Activated CD4-positive, alpha-beta T cell treated with anti-CD3 and anti-CD28 coated beads, Interleukin-10, Interleukin-2, amounts not matched to agents 100 ng/mL and 50 ng/mL, durations not matched to agents 16 hours and 8 hours (primary cell): ENCODE measurements at regions not wholly inside any gene's neighbourhood (a gene's known extent, or its start where the extent isn't known, plus 50 kb on each side); places are given as distances from the start of the nearest gene placed in this dataset.
"Not testable (repeated sequence)": the region's sequence is repeated elsewhere in the genome, so short reads cannot be mapped to it uniquely, and the experiment has no call there.

Source experiments
- DNase-seq: peaks from one replicate; pipeline ENCODE4 v3.0.0-alpha.2; 2020

DNA sequence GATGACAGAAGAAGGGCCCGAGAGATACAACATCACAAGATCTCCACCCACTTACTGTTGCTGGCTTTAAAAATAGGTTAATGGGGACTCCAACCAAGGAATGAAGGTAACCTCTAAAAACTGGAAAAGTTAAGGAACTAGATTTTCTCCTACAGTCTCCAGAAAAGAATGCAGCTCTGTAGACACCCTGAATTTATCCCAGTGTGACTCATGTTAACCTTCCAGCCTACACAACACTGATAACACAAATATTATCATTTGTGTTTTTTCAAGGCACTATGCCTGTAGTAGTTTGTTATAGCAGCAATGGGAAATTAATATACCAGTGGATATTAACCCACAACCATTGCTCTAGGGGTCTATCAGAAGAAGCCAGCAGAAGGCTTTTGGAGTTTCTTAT, 730.7 kb upstream of the ZP4 start:
- no peak for DNase-seq

DNA sequence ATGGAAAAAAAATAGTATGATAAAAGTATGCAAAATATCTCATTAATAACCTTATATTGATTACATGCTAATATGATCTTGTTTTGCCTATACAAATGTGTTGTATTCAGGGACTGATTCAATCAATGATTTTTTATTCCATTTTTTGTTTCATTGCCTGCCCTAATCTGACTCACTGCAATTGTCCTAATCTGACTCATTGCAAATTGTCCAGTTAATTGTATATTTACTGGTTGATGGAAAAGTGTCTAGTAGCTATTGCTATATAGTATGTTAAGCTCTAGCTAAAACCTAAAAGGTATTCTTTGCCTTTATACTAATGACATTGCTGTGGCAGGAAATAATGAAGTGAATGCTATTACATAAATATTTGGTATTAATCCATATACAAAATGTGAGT, 728.9 kb upstream of the ZP4 start:
- DNase-seq: no peak

DNA sequence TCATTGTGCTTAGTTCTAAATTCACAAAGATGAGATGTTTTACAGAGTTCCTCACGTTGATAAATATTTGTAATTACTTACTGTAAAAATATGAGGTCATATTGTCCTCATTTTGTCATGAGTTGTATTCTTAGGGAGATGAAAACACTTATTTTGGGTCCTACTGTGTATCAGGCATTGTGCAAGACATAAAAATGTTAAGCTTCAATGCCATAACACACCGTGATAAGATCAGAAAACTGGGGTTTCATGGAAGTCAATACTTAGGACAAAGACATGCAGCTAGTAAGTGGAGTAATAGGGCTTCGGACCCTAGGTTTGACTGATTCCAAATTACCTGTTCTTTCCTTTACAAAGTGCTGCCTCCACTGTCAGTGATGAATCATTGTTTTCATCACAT, 720.7 kb upstream of the ZP4 start:
- DNase-seq: no peak

DNA sequence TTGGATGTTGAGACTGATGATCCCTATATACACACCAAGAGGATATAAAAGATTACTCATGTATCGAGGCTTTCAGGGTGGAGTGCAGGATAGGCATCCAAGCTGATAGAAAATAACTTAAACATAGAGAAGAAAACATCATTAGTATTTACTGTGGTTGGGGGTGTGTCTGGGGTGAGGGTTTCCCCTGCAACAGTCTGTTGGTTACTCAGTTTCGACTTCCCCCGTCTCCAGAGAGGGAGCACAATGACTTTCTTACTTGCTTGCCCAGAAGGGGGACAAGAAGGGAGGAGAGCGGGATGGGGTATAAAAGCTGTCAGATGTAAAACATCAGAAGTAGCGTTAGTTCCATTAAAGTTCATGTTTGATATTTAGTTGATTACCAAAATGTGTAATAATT, 717.4 kb upstream of the ZP4 start:
- no peak for DNase-seq

DNA sequence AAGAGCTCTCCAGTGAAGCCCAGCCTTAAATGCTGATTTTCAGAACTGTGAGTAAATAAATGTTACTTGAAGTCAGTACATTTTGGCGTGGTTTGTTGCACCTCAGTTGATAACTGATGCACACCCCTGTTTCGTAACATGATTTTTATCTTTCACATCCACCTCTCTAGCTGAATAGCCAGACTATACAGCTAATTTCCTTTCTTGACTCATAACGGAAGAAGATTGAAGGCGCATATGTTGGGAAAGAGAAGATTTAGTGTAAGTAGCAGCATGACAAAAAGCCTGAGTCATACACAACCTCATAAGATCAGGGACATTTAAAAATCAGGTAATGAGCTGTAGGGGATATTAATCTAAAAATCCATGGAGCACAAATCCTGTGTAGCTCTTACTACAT, 716.2 kb upstream of the ZP4 start:
- DNase-seq: peak; percentile 20

DNA sequence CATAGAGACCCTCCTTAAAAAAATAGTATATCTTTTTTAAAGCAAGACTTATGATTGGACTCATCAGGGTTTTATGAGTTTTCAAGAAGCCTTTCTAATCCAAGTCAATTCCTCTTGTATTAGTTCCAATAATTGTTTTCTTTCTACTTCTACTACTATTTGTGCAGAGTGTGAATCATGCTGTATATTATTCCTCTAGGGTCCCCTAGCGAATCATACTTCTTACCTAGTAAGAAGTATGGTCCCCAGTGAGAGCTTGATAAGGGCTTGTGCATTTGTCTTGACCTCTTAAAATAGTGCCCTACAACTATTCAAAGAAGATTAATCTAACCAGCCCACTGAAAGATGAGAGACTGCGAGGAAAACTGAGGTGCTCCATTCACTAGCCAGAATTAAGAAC, 715.7 kb upstream of the ZP4 start:
- DNase-seq: no peak

DNA sequence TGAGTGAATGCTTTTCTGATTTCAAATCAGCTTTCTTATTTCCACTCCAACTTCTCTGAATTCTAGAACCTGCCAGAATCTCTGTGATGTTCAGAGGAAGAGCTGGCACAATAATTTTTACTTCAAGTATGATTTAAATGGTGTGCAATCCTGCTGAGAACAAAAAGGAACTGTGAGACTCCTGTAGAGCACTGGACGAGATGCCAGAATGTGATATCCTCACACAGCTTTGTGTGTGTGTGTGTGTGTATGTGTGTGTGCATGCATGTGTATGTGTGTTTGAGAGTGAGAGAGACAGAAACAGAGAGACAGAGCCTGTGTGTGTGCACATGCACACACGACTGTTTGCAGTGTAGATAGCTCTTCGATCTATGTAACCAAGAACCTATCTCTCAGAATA, 713.6 kb upstream of the ZP4 start:
- no peak for DNase-seq

DNA sequence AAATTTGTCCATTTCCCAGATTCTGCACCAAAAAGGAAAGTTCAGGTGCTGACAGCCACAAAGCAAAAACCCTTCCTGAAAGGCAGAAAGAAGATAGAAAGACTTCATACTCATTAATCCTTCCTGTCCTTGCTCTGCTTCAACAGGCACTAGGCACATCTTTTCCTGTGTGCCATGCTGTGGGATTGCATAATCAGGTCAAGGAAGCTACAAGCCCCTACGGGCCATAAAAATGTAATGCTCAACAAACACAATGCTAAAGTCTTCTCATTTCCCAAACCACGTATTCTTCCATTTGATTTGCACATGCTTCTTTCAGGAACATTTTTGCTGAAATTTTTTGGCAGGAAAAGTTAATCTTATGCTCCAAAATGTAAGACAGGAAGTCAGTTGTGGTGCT, 710.9 kb upstream of the ZP4 start:
- DNase-seq: not testable (repeated sequence)

DNA sequence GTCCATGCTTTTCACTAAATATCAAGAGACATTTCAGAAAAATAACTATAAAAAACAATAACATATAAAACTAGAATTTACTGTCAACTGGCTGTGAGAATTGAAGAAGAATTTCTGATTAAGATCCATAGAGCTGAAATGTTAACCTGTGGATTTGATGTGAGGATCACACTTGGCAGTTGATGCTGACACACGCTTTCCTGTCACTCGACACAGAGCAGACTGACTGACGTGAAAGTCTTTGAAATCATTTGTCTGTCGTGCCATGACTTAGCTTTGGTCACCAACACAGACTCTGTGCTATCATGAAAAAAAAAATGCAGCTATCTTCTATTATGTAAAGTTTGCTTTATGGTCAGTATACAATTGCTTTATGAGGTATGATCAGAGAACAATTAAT, 706.0 kb upstream of the ZP4 start:
- DNase-seq: no peak

DNA sequence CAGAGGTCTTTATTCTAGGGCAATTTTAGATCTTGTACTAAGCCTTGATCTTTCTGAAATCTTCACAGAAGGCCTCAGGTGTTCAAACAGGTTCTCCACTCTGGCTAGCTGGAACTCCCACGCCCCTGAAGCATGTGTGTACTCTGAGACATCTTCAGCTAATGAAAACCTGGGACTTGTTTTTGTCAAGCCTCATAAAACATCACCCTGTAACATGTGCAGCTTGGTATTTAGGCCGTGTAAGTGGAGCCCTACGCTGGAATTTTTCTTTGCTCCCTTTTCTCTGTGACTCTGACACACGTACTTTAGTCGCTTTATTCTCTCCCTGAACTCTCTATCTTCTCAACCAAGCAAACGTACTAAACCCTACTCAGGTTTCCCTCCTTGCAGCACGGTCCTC, 701.9 kb upstream of the ZP4 start:
- no peak for DNase-seq

DNA sequence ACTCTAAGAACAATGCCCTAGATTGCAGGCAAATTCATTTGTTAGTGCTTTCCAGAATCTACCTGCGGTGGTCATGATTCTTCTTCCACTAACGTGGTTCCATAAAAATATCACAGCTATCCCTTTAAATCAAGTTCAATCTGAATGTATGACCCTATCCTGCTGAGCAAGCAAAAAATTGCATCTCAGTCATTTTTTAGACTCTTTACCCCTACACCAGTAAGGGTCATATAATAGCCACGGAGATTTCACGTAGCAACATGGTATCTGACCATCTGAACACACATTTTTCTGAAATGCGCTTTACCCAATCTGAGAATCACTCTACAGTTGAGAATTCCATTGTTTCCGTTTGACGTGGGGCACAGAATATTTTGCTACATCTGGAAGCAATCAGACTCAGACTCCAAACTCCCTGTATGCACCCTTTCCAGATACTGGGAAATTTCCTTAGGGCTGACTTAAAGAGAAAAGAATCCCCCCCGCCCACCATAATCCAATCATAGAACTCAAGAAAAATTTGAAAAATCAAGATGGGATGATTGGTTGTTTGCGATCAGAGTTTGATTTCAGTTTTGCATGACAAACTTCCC, 699.2 kb upstream of the ZP4 start:
- DNase-seq: no peak

DNA sequence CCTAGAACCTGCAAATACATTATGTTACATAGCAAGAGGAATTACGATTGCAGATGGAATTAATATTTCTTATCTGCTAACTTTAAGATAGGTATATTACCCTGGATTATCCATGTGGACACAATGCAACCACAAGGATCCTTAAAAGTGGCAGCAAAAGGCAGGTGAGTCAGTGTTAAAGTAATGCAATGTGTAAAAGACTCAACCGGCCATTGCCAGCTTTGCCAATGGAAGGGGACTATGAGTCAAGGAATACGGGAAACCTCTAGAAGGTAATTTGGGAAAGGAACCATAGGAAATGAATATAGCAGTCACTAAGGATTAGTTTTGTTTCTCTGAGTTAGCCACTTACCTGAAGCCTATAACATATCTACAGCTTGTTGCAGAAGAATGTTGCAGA, 692.1 kb upstream of the ZP4 start:
- DNase-seq: no peak

DNA sequence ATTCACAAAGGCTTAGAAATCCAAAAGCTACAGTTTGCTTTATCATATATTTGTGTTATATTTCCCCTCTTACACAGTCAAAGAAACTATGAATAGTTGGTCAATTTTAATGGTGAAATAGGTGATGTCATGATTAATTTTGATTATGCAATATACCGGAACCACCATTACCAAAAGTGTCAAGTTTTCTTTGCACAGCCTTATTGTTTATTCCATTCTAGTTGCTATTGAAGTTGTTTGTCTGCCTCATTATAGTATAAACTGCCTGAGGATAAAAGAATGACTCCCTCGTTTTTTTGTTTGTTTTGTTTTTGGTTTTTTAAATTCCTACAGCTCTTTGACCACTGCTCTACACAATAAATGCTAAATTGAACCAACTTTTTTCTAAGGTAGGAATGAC, 690.6 kb upstream of the ZP4 start:
- no peak for DNase-seq

DNA sequence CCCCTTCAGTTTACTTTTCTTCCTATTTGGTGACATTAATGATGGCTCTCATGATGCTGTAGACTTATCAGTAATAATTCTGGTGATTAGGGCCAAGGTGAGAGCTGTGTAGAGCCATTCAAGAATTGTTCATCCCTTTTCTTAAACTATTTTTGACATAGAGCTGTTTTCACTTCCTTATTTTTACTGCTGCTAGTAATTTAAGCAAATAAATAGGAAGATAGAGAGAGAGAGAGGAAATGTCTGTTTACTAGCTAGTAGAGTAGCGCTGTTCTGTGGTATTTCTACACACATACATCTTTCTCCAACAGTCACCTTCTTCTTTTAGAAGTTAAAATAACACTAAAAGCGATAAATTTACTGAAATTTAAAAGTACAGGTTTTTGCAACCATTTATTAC, 678.0 kb upstream of the ZP4 start:
- no peak for DNase-seq

DNA sequence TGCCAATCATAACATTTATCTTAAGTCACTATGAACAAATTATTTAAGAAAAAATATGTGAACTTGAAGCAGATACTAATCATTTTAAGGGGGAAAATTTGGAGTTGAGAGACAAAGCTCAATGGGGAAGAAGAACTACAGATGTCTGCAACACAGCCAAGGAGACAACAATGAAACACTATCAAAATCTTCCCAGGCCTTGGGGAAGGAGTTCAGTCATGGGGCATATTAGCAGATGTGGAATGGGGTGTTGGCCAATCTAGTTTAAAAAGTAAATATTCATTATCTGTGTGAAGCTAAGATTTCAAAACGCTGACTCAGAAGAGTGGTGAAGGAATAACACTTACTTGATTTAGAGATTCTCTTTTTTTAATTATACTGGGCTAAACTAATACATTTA, 671.6 kb upstream of the ZP4 start:
- no peak for DNase-seq

DNA sequence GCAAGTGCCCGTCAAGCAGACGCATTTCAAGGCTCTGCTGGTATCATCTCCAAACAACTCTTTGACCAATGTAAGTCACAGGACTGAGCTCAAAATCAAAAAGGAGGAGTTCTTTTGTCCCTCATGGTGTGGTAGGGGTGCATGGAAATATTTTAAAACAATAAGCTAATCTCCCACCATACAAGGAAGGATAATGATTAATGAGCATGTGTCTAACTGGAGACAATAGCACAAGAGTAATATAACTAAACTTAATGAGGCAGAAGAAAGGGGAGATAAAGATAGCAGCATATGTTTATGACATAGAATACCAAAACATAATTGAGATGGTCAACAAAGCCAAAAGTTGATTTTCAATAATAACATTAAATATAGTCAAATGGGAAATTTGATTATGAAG, 668.0 kb upstream of the ZP4 start:
- no peak for DNase-seq

DNA sequence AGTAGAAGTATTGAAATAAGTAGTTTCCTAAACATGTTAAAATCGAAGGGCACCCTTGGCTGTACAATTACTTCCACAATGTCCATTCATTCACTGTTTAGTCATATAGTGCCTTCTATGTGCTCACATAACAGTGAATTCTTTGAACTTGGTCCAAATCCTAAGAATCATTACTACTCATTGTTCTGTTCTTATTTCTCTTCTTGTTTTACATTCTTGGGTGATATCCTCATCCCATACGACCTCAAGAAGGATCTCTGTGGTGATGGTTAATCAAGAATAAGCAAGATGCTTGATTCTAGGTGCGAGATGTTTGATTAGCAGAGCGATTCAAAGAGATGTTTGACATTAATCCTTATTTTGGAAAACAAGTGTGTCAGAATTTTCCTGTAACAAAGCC, 667.4 kb upstream of the ZP4 start:
- no peak for DNase-seq

DNA sequence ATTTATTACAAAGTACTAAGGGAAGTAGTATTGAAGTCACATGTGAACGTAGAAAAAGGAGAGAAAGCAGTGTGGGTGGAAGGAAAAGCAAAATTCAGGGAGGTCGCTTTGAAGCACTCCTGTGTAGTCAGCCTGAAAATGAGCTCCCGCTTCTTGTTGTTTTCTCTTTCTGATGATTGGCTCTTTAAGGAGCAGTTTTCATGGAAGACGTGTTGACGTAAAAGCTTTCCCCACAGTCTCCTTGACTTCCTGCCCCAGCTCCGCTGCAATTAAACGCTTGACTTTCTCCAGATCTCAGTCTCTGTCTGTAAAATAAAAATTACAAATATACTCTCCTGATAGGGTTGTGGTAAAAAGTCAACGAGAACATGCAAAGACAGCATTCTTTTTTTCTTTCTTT, 661.5 kb upstream of the ZP4 start:
- no peak for DNase-seq

DNA sequence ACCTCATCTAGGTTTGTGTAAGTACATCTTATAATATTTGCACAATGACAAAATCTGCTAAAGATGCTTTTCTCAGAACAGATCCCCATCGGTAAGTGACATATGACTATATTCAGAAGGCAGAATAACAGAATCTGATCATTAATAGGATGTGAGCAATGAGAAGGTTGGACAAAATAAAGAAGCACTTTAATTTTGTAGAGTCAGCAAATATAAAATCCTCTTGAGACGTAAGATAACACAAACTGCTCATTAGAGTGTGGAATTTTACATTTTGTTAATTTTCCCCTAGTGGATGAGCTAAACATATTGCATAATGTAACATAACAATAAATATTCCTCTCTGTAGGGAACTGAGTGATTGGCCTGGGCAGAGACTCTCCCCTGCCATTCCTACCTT, 658.4 kb upstream of the ZP4 start:
- DNase-seq: no peak

DNA sequence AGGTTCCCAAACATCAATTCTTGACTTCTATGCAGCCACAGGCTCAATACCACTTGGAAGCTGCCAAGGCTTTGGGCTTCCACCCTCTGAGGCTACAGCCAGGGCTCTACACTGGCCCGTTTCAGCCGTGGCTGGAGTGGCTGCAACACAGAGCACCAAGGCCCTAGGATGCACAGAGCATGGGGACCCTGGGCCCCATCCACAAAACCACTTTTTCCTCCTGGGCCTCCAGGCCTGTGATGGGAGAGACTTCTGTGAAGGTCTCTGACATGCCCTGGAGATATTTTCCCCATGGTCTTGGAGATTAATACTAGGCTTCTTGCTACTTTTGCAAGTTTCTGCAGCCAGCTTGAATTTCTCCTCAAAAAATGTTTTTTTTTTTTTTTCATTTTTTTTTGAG, 655.4 kb upstream of the ZP4 start:
- DNase-seq: no peak

DNA sequence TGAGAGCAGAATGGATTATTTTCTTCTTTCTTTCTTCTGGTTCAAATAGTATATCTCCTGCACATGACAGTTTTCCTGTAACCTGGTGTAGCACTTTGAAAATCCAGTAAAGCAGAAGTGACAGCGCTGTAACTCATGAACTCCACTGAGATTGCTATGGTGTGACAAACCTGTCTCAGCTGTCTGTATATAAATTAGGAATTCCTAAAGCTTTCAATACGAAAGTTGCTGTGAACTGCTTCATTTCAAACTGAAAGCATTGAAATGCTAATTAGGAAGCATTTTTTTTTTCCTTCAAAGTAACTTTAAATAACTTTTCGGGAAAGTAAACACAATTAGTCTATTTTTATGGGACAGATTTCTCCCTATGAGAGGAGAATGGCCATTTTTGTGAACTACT, 646.9 kb upstream of the ZP4 start:
- no peak for DNase-seq

DNA sequence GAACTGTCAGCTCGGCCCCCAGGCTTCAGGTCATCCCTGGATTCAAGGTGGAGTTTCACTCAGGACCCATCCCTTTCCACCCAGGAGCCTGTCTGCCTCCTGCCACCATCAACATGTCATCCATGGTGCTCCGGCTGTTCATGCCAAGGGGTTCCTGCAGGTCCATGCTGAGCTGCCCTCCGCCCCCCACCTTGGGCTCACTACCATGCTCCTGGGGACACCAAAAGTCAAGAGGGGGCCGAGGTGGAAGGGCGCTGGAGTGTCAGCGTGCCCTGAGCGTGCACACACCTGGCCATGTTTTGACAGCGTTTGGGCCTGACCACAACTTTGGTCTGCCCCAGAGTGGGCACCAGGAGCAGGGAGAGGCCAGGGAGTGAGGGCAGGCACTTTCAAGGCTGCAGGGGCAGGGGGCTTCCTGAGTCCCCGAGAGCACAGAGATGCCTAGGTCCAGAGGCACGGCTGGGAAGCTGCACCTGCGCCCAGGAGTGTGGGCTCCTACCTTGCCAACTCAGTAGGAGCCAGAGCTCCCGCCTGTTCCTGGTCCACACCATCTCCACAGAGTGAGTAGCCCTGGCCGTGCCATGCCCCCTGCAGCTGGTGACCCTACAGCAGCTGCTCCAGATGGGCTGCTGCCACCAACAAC, 639.6 kb upstream of the ZP4 start:
- no peak for DNase-seq

DNA sequence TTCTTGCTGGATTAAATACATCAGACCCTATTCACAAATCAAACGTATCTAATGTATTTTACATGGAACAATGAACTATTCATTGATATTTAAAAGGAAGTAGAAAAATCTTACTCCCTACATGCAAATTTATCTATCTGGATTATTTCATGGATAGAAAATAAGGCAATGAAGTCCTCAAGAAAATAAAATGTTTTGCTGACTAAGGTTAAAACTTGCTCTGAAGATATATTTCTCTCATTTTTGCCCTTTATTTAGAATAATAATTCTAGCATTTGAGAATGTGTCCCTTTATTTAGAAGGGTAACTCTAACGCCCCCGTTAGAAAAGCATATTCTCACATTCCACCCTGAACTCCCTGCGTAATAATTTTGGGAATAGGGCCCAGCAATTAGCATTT, 627.0 kb upstream of the ZP4 start:
- no peak for DNase-seq

DNA sequence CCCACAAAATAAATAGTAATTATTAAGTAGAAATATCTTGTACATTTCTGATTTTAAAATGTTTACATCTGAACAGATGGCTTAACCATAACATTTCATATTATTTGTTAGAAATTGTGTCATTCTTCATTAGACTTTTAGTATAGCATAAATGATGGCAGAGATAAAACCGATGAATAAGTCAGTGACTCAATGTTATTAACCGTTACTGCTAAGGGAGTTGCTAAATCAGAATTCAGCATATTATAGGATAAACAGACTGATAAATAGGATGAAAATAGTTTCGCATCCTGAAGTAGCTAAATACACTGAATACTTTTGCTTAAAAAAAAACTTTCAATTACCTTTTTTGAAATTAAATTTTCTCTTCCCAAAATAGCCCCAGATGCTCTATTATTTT, 610.6 kb upstream of the ZP4 start:
- DNase-seq: no peak

DNA sequence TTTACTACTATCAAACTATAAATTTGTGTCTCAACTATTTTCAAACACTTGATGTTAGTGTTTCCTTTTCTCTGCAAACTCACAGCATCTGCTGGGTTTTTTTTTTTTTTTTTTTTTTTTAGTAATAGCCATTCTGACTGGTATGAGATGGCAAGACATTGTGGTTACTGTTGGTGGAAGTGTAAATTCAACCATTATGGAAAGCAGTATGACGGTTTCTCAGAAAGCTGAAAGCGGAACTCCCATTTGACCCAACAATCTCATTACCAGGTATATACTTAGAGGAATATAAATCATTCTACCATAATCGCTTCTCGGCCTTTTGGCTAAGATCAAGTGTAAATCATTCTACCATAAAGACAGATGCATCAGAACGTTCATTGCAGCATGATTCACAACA, 608.3 kb upstream of the ZP4 start:
- DNase-seq: no peak

DNA sequence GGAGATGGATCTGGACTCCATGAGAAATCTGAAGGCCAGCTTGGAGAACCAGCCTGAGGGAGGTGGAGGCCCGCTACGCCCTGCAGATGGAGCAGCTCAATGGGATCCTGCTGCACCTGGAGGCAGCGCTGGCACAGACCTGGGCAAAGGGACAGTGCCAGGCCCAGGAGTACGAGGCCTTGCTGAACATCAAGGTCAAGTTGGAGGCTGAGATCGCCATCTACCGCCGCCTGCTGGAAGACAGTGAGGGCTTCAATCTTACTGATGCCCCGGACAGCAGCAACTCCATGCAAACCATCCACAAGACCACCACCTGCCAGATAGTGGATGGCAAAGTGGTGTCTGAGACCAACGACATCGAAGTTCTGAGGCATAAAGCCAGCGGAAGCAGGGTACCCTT, 601.5 kb upstream of the ZP4 start:
- no peak for DNase-seq
